HCT116 (cell line): ENCODE measurements at regions not wholly inside any gene's neighbourhood (a gene's known extent, or its start where the extent isn't known, plus 50 kb on each side); places are given as distances from the start of the nearest gene placed in this dataset.

ENCODE experiments used
- ATAC-seq: fragments of 200-7000 bp; cut with Tn5 transposase; 2 replicates; pipeline ENCODE4 v1.9.1; 2020; ENCODE audit warnings: mild to moderate bottlenecking, moderate library complexity
- BruUV-seq: library from RNA; stranded (reverse); fragments of 400-500 nt; replicated peaks from 2 replicates; lab custom pipeline; 2021; lab: Mats Ljungman, UMichigan
- CTCF ChIA-PET: fragments of 300-600 bp; sonication (Branson Sonifier 250); formaldehyde crosslinking; loops from one replicate; lab custom pipeline; 2021; ENCODE audit warnings: antibody characterized with exemption; lab: Charles Lee
- POLR2A ChIA-PET: fragments of 300-600, 350-600 bp; sonication (Branson Sonifier 250); formaldehyde crosslinking; loops from one replicate; lab custom pipeline; 2021; ENCODE audit warnings: antibody characterized with exemption; lab: Charles Lee
- RAD21 ChIA-PET, 2 experiments: fragments of 300-600 bp; sonication (Branson Sonifier 250); formaldehyde crosslinking; loops; one replicate each; lab custom pipeline; 2023; ENCODE audit warnings: low total read pairs in 2 of 2; ENCODE audit not compliant: uncharacterized antibody in 2 of 2, unreplicated experiment in 2 of 2, low non-redundant PET in 1 of 2; lab: Charles Lee
- DNase-seq: peaks from one replicate; pipeline ENCODE4 v3.0.0-alpha.2; 2010; ENCODE audit warnings: low read depth, low spot score
- H2AFZ ChIP-seq: fragments of 200-600 bp; shearing (Covaris generic), sonication (generic); 2 replicates; pipeline ENCODE4 v1.6.1; 2017; ENCODE audit warnings: low read depth, mixed run types, mixed read lengths, antibody characterized with exemption, low read length; ENCODE audit not compliant: poor library complexity, severe bottlenecking
- H3K27ac ChIP-seq: 2 replicates; pipeline ENCODE4 v1.5.1; 2012; ENCODE audit warnings: low read depth, low read length
- H3K27me3 ChIP-seq: fragments of 200-600 bp; sonication (generic); 2 replicates; pipeline ENCODE4 v1.6.1; 2016; ENCODE audit warnings: mixed run types, low read length, mixed read lengths; ENCODE audit not compliant: insufficient read depth
- H3K36me3 ChIP-seq, 2 experiments: fragments of 200-500 bp in 1 of 2; fragments of 200-600 bp in 1 of 2; sonication (Bioruptor generic) in 1 of 2; sonication (generic) in 1 of 2; 2 replicates each; pipeline versions ENCODE4 v1.5.1 to v1.6.1; 2014 to 2016; ENCODE audit warnings: low read length in 2 of 2, inconsistent platforms in 1 of 2, mixed read lengths in 1 of 2, mixed run types in 1 of 2; ENCODE audit not compliant: insufficient read depth in 2 of 2, control insufficient read depth in 1 of 2
- H3K4me1 ChIP-seq, 2 experiments: fragments of 200-600 bp in 1 of 2; sonication (generic) in 1 of 2; 2 replicates each; pipeline versions ENCODE4 v1.5.1 to v1.6.1; 2012 to 2017; ENCODE audit warnings: low read length in 2 of 2, inconsistent platforms in 1 of 2, mild to moderate bottlenecking in 1 of 2, mixed read lengths in 1 of 2, mixed run types in 1 of 2, moderate library complexity in 1 of 2; ENCODE audit not compliant: insufficient read depth in 2 of 2, control insufficient read depth in 1 of 2
- H3K4me2 ChIP-seq: fragments of 200-600 bp; sonication (generic); 2 replicates; pipeline ENCODE4 v1.6.1; 2017; ENCODE audit warnings: mixed run types, low read length, mixed read lengths
- H3K4me3 ChIP-seq, 2 experiments: fragments of 200-600 bp in 1 of 2; sonication (generic) in 1 of 2; replicated peaks in 1 of 2; 2 replicates each; pipeline ENCODE4 v1.5.1; 2011 to 2016; ENCODE audit warnings: low read length in 2 of 2, control low read depth in 1 of 2, low read depth in 1 of 2, mild to moderate bottlenecking in 1 of 2, mixed read lengths in 1 of 2, mixed run types in 1 of 2
- H3K79me2 ChIP-seq: fragments of 200-600 bp; sonication (generic); 2 replicates; pipeline ENCODE4 v1.6.1; 2017; ENCODE audit warnings: mild to moderate bottlenecking, mixed run types, low read length, moderate library complexity, mixed read lengths; ENCODE audit not compliant: insufficient read depth
- H3K9ac ChIP-seq: fragments of 200-600 bp; sonication (generic); 2 replicates; pipeline ENCODE4 v1.6.1; 2016; ENCODE audit warnings: low read length, mixed read lengths
- H3K9me2 ChIP-seq: fragments of 200-600 bp; sonication (generic), shearing (Covaris generic); 2 replicates; pipeline ENCODE4 v1.6.1; 2017; ENCODE audit warnings: mixed run types, mild to moderate bottlenecking, moderate library complexity; ENCODE audit not compliant: insufficient read depth
- H3K9me3 ChIP-seq, 2 experiments: fragments of 200-500 bp in 1 of 2; fragments of 200-600 bp in 1 of 2; sonication (Bioruptor generic) in 1 of 2; sonication (generic) in 1 of 2; 2 replicates each; pipeline ENCODE4 v1.6.1; 2014 to 2017; ENCODE audit warnings: low read length in 2 of 2, mixed read lengths in 2 of 2, inconsistent platforms in 1 of 2, low read depth in 1 of 2, mild to moderate bottlenecking in 1 of 2, mixed run types in 1 of 2, moderate library complexity in 1 of 2; ENCODE audit not compliant: control insufficient read depth in 1 of 2, insufficient read depth in 1 of 2
- H4K20me1 ChIP-seq: fragments of 200-600 bp; sonication (generic), shearing (Covaris generic); 2 replicates; pipeline ENCODE4 v1.6.1; 2017; ENCODE audit warnings: mixed run types, mild to moderate bottlenecking, moderate library complexity; ENCODE audit not compliant: insufficient read depth
- CTCF ChIP-seq, 3 experiments: fragments of 200-600 bp in 1 of 3; sonication (generic) in 1 of 3; IDR thresholded peaks in 2 of 3; conservative IDR thresholded peaks in 1 of 3; 2 replicates each; pipeline ENCODE4 v1.5.1; 2012 to 2017; ENCODE audit warnings: low read depth in 2 of 3, low read length in 2 of 3, antibody characterized with exemption in 1 of 3, borderline replicate concordance in 1 of 3, control low read depth in 1 of 3, mild to moderate bottlenecking in 1 of 3, mixed read lengths in 1 of 3, mixed run types in 1 of 3, moderate library complexity in 1 of 3; ENCODE audit not compliant: insufficient read depth in 1 of 3
- EGR1 ChIP-seq: IDR thresholded peaks from 2 replicates; pipeline ENCODE4 v1.6.1; 2012; ENCODE audit warnings: low read depth
- JUND ChIP-seq: IDR thresholded peaks from 2 replicates; pipeline ENCODE4 v1.6.1; 2012
- POLR2A ChIP-seq: IDR thresholded peaks from 2 replicates; pipeline ENCODE4 v1.7.0; 2011; ENCODE audit warnings: borderline replicate concordance; ENCODE audit not compliant: insufficient read depth, insufficient read length; ENCODE audit errors: extremely low read depth
- POLR2AphosphoS5 ChIP-seq: IDR thresholded peaks from 2 replicates; pipeline ENCODE4 v1.6.1; 2011; ENCODE audit warnings: mild to moderate bottlenecking, low read depth, low read length, moderate library complexity
- REST ChIP-seq: IDR thresholded peaks from 2 replicates; pipeline ENCODE4 v1.6.1; 2012; ENCODE audit warnings: low read depth
- intact Hi-C: fragments of 100-400 bp; cut with micrococcal nuclease; formaldehyde crosslinking; loops from 2 replicates; pipeline ENCODE4 v1.10.0; 2022
- TF ChIP-seq, protein P1 (sequence below): IDR thresholded peaks from 2 replicates; pipeline ENCODE4 v1.6.1; 2012
- TF ChIP-seq, protein P2 (sequence below): IDR thresholded peaks from 2 replicates; pipeline ENCODE4 v1.6.1; 2012

GRCh38 chr14:85316701-85317410 is 213.1 kb upstream of the FLRT2 start:
- ChIA-PET RAD21 (no interaction called here), POLR2A (no interaction called here)
- Histone ChIP-seq H3K79me2 (no peaks in the 10 kb centered on the region), H3K9ac (no peak overlapping the region), H4K20me1 (no peaks in the 10 kb centered on the region), H3K4me3 (no peak overlapping the region), H3K27ac (no peak overlapping the region), H3K4me1 (no peaks in the 10 kb centered on the region)
- intact Hi-C loops: no loop called here
- no peak for ATAC-seq
- TF ChIP-seq POLR2AphosphoS5 (no peak), JUND (no peak), CTCF (IDR thresholded peaks at IDR 0.05 in 2 of 3, conservative IDR thresholded peaks at IDR 0.05 in 1 of 3; ENCODE audit: borderline replicate concordance in 1 of 3, insufficient read depth in 1 of 3, low read depth in 2 of 3, low read length in 2 of 3) (no peak), POLR2A (no peak), EGR1 (no peak), REST (no peak)
- TF ChIP-seq, protein P1, sequence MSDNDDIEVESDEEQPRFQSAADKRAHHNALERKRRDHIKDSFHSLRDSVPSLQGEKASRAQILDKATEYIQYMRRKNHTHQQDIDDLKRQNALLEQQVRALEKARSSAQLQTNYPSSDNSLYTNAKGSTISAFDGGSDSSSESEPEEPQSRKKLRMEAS: no peak
- TF ChIP-seq, protein P2, sequence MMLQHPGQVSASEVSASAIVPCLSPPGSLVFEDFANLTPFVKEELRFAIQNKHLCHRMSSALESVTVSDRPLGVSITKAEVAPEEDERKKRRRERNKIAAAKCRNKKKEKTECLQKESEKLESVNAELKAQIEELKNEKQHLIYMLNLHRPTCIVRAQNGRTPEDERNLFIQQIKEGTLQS: no peak
- TF ChIP-seq, all 23 proteins: peak for 0
- Histone ChIP-seq H3K4me2 (no peak overlapping the region), H2AFZ (no peak overlapping the region), H3K36me3 (no peaks in the 10 kb centered on the region), H3K9me3 (peaks cover 9 to 23% of the 10 kb centered on the region in 2 experiments; a peak in 3 of 4 replicates), H3K27me3 (no peaks in the 10 kb centered on the region), H3K9me2 (no peaks in the 10 kb centered on the region)
- CTCF ChIA-PET: no interaction called here
- BruUV-seq: no TSS peak
- no peak for DNase-seq
